H1 (cell line): ENCODE measurements at regions not wholly inside any gene's neighbourhood (a gene's known extent, or its start where the extent isn't known, plus 50 kb on each side); places are given as distances from the start of the nearest gene placed in this dataset.

ENCODE experiments used
- CTCF ChIA-PET: fragments of 300-600 bp; sonication (Branson Sonifier 250); formaldehyde crosslinking; loops from one replicate; lab custom pipeline; 2021; ENCODE audit not compliant: partially characterized antibody; lab: Charles Lee
- POLR2A ChIA-PET: fragments of 300-600 bp; sonication (Branson Sonifier 250); formaldehyde crosslinking; loops from one replicate; lab custom pipeline; 2021; ENCODE audit warnings: inconsistent platforms; ENCODE audit not compliant: partially characterized antibody; lab: Charles Lee
- DNase-seq, 2 experiments: peaks; one replicate each; pipeline versions ENCODE4 v3.0.0 to v3.0.0-alpha.2; 2010 to 2022; ENCODE audit warnings: low spot score in 2 of 2, low read depth in 1 of 2, mixed read lengths in 1 of 2
- FAIRE-seq: peaks from 2 replicates; lab custom pipeline; 2011; peaks lifted over from hg19 to GRCh38; lab: Jason Lieb, UNC
- H2AFZ ChIP-seq: 2 replicates; pipeline ENCODE4 v1.8.1; 2012; ENCODE audit warnings: low read length, inconsistent platforms
- H2AK5ac ChIP-seq: 2 replicates; pipeline ENCODE4 v1.6.1; 2013; ENCODE audit warnings: low read depth, low read length
- H2BK120ac ChIP-seq: replicated peaks from 2 replicates; pipeline ENCODE3; 2013; ENCODE audit warnings: low read depth, low read length, inconsistent platforms
- H2BK12ac ChIP-seq: 2 replicates; pipeline ENCODE4 v1.6.1; 2013; ENCODE audit warnings: low read depth, low read length
- H2BK15ac ChIP-seq: 2 replicates; pipeline ENCODE4 v1.6.1; 2013; ENCODE audit warnings: low read length
- H2BK20ac ChIP-seq: 2 replicates; pipeline ENCODE4 v1.6.1; 2013; ENCODE audit warnings: low read length
- H2BK5ac ChIP-seq: 2 replicates; pipeline ENCODE4 v1.6.1; 2013; ENCODE audit warnings: low read depth, low read length
- H3K14ac ChIP-seq: 2 replicates; pipeline ENCODE4 v1.6.1; 2013; ENCODE audit warnings: inconsistent platforms; ENCODE audit not compliant: insufficient read length
- H3K18ac ChIP-seq: 2 replicates; pipeline ENCODE4 v1.6.1; 2013; ENCODE audit warnings: low read length; ENCODE audit errors: extremely low read depth
- H3K23ac ChIP-seq: 2 replicates; pipeline ENCODE4 v1.6.1; 2013; ENCODE audit warnings: inconsistent platforms; ENCODE audit not compliant: insufficient read length
- H3K23me2 ChIP-seq: 2 replicates; pipeline ENCODE4 v1.6.1; 2013; ENCODE audit warnings: low read depth, low read length
- H3K27ac ChIP-seq: 2 replicates; pipeline ENCODE4 v1.6.1; 2011; ENCODE audit warnings: low read depth, low read length, inconsistent platforms
- H3K27me3 ChIP-seq, 4 experiments: replicated peaks in 1 of 4; 1 replicate in 1 of 4; 2 replicates in 3 of 4; pipeline versions ENCODE4 v1.6.1 to v1.8.1; 2011 to 2013; ENCODE audit warnings: low read length in 3 of 4, mild to moderate bottlenecking in 3 of 4, inconsistent platforms in 2 of 4, mixed read lengths in 2 of 4, moderate library complexity in 1 of 4; ENCODE audit not compliant: control insufficient read depth in 3 of 4, insufficient read depth in 3 of 4; ENCODE audit errors: extremely low read depth in 1 of 4
- H3K36me3 ChIP-seq, 4 experiments: 2 replicates each; pipeline versions ENCODE4 v1.6.1 to v1.8.1; 2011 to 2013; ENCODE audit warnings: mild to moderate bottlenecking in 4 of 4, low read length in 3 of 4, moderate library complexity in 2 of 4, control low read depth in 1 of 4, inconsistent platforms in 1 of 4; ENCODE audit not compliant: insufficient read depth in 4 of 4, control insufficient read depth in 2 of 4
- H3K4ac ChIP-seq: replicated peaks from 2 replicates; pipeline ENCODE3; 2013; ENCODE audit warnings: low read length, low read depth, mixed read lengths, inconsistent platforms; ENCODE audit not compliant: insufficient read length
- H3K4me1 ChIP-seq, 4 experiments: replicated peaks in 1 of 4; 1 replicate in 1 of 4; 2 replicates in 3 of 4; pipeline versions ENCODE4 v1.6.1 to v1.8.1; 2011 to 2013; ENCODE audit warnings: low read length in 3 of 4, inconsistent platforms in 2 of 4, mixed read lengths in 1 of 4; ENCODE audit not compliant: insufficient read depth in 4 of 4, control insufficient read depth in 3 of 4
- H3K4me2 ChIP-seq, 2 experiments: 2 replicates each; pipeline versions ENCODE4 v1.6.1 to v1.8.1; 2011 to 2013; ENCODE audit warnings: low read depth in 2 of 2, low read length in 2 of 2, control low read depth in 1 of 2, inconsistent platforms in 1 of 2, mild to moderate bottlenecking in 1 of 2; ENCODE audit not compliant: insufficient read depth in 1 of 2
- H3K4me3 ChIP-seq, 4 experiments: fragments of 200-600, 300-600 bp in 1 of 4; sonication (generic), shearing (Covaris generic), sonication (Bioruptor Twin) in 1 of 4; 2 replicates each; pipeline versions ENCODE4 v1.5.1 to v1.8.1; 2011 to 2016; ENCODE audit warnings: low read length in 4 of 4, low read depth in 3 of 4, control low read depth in 2 of 4, inconsistent platforms in 2 of 4, mild to moderate bottlenecking in 2 of 4, mixed read lengths in 1 of 4, moderate library complexity in 1 of 4; ENCODE audit not compliant: insufficient read depth in 2 of 4; ENCODE audit errors: extremely low read depth in 1 of 4
- H3K56ac ChIP-seq: replicated peaks from 2 replicates; pipeline ENCODE3; 2013; ENCODE audit warnings: low read depth, mild to moderate bottlenecking, mixed read lengths, low read length, inconsistent platforms; ENCODE audit not compliant: insufficient read length
- H3K79me1 ChIP-seq: 2 replicates; pipeline ENCODE4 v1.6.1; 2013; ENCODE audit warnings: low read depth, low read length, control low read depth
- H3K79me2 ChIP-seq, 2 experiments: 2 replicates each; pipeline versions ENCODE4 v1.6.1 to v1.8.1; 2012 to 2013; ENCODE audit warnings: low read length in 2 of 2, mild to moderate bottlenecking in 2 of 2, inconsistent platforms in 1 of 2; ENCODE audit not compliant: insufficient read depth in 2 of 2, control insufficient read depth in 1 of 2
- H3K9ac ChIP-seq, 4 experiments: replicated peaks in 1 of 4; 1 replicate in 1 of 4; 2 replicates in 3 of 4; pipeline versions ENCODE4 v1.6.1 to v1.8.1; 2011 to 2013; ENCODE audit warnings: low read depth in 3 of 4, low read length in 3 of 4, control low read depth in 2 of 4, mild to moderate bottlenecking in 2 of 4, moderate library complexity in 2 of 4, inconsistent platforms in 1 of 4; ENCODE audit errors: extremely low read depth in 1 of 4
- H3K9me3 ChIP-seq, 2 experiments: 2 replicates each; pipeline versions ENCODE4 v1.6.1 to v1.8.1; 2012 to 2013; ENCODE audit warnings: mild to moderate bottlenecking in 2 of 2, moderate library complexity in 2 of 2, control low read depth in 1 of 2, inconsistent platforms in 1 of 2, low read depth in 1 of 2, low read length in 1 of 2, mixed read lengths in 1 of 2; ENCODE audit not compliant: insufficient read depth in 2 of 2
- H4K20me1 ChIP-seq, 2 experiments: replicated peaks in 1 of 2; 2 replicates each; pipeline versions ENCODE3 to v1.8.1; 2011 to 2013; ENCODE audit warnings: inconsistent platforms in 2 of 2, low read length in 2 of 2, mild to moderate bottlenecking in 1 of 2; ENCODE audit not compliant: insufficient read depth in 2 of 2, control insufficient read depth in 1 of 2
- H4K5ac ChIP-seq: 2 replicates; pipeline ENCODE4 v1.6.1; 2013; ENCODE audit warnings: low read length, low read depth, mixed read lengths, inconsistent platforms; ENCODE audit not compliant: insufficient read length
- H4K8ac ChIP-seq: 2 replicates; pipeline ENCODE4 v1.8.0; 2013; ENCODE audit warnings: mild to moderate bottlenecking, moderate library complexity, low read length, inconsistent platforms; ENCODE audit not compliant: insufficient read depth; ENCODE audit errors: extremely low read depth
- H4K91ac ChIP-seq: replicated peaks from 2 replicates; pipeline ENCODE3; 2013; ENCODE audit warnings: low read length, mixed read lengths, inconsistent platforms; ENCODE audit not compliant: insufficient read length
- ASH2L ChIP-seq: fragments of 200-600, 300-600 bp; sonication (generic); IDR thresholded peaks from one replicate; pipeline ENCODE4 v1.7.1; 2017; ENCODE audit warnings: low read length
- CTBP2 ChIP-seq: IDR thresholded peaks from 2 replicates; pipeline ENCODE4 v1.7.0; 2011; ENCODE audit warnings: borderline replicate concordance, mild to moderate bottlenecking, moderate library complexity, mixed read lengths, low read length; ENCODE audit not compliant: insufficient read depth, insufficient read length
- EZH2 ChIP-seq: fragments of 200-600 bp; sonication (generic); IDR thresholded peaks from 2 replicates; pipeline ENCODE4 v1.7.1; 2012; ENCODE audit warnings: low read depth, mild to moderate bottlenecking, moderate library complexity, low read length, inconsistent platforms; ENCODE audit not compliant: severe bottlenecking
- JUN ChIP-seq: IDR thresholded peaks from 2 replicates; pipeline ENCODE4 v1.6.1; 2011; ENCODE audit warnings: low read depth, mild to moderate bottlenecking, improper control_type of control experiment, low read length
- KDM5A ChIP-seq: fragments of 200-600 bp; IDR thresholded peaks from 2 replicates; pipeline ENCODE4 v1.7.1; 2012; ENCODE audit warnings: mild to moderate bottlenecking, low read length, inconsistent platforms, mixed read lengths
- TAF7 ChIP-seq: optimal IDR thresholded peaks from 2 replicates; pipeline ENCODE3; 2011; ENCODE audit warnings: low read depth, mild to moderate bottlenecking, inconsistent platforms, low read length, moderate library complexity, borderline replicate concordance
- WGBS, 2 experiments: shearing (Covaris generic) in 1 of 2; methylation state at CpG; one replicate each; pipeline versions ENCODE4 v1.1.6 to v1.1.7; 2013 to 2015; ENCODE audit warnings: low lambda C conversion rate in 2 of 2, mixed read lengths in 2 of 2, inconsistent platforms in 1 of 2, low coverage in 1 of 2, missing lambda C conversion rate in 1 of 2; ENCODE audit not compliant: insufficient replicate concordance in 2 of 2, insufficient coverage in 1 of 2, insufficient read length in 1 of 2; ENCODE audit errors: extremely low coverage in 1 of 2, missing lambda C conversion rate in 1 of 2; 5-methylcytosine and 5-hydroxymethylcytosine counted together

GRCh38 chr12:12004524-12004923, 66.2 kb upstream of the BCL2L14 start:
- Histone ChIP-seq H3K4me2 (no peak overlapping the region), H3K56ac (no peak overlapping the region), H4K5ac (no peak overlapping the region), H3K23ac (no peak overlapping the region), H2BK12ac (no peak overlapping the region), H3K36me3 (no peaks in the 10 kb centered on the region), H3K14ac (no peak overlapping the region), H3K9ac (no peak overlapping the region), H3K4me3 (no peak overlapping the region), H2BK20ac (no peak overlapping the region), H2AK5ac (no peak overlapping the region), H2BK120ac (no peak overlapping the region), H4K20me1 (no peaks in the 10 kb centered on the region), H2BK15ac (no peak overlapping the region), H3K23me2 (no peaks in the 10 kb centered on the region), H3K79me2 (no peaks in the 10 kb centered on the region), H2AFZ (no peak overlapping the region), H4K91ac (no peak overlapping the region), H4K8ac (no peak overlapping the region), H3K9me3 (no peaks in the 10 kb centered on the region), H2BK5ac (no peak overlapping the region), H3K27me3 (no peaks in the 10 kb centered on the region), H3K79me1 (no peaks in the 10 kb centered on the region), H3K18ac (no peak overlapping the region), H3K4ac (no peak overlapping the region), H3K27ac (no peak overlapping the region), H3K4me1 (peaks cover 3 to 11% (median 6%) of the 10 kb centered on the region in 4 experiments; a peak in 3 of 7 replicates)
- no peak for DNase-seq
- 83% methylated on average over 3 of the region's 3 CpGs; no CpG with 5 or more reads in 1 of the 2 experiments for WGBS, 2 experiments
- CTCF ChIA-PET: interaction anchor here (1.5 kb wide), 1 partner anchor 423 kb away, joined by 4 read pairs; no protein-coding TSS in a partner anchor
- POLR2A ChIA-PET: no interaction called here
- no peak for FAIRE-seq
- TF ChIP-seq EZH2: no peak
- TF ChIP-seq KDM5A: no peak
- TF ChIP-seq CTBP2: no peak
- TF ChIP-seq JUN: no peak
- no peak for TF ChIP-seq TAF7
- no peak for TF ChIP-seq ASH2L
